ENCODE measurements at regions not wholly inside any gene's neighbourhood (a gene's known extent, or its start where the extent isn't known, plus 50 kb on each side); places are given as distances from the start of the nearest gene placed in this dataset.

DNA sequence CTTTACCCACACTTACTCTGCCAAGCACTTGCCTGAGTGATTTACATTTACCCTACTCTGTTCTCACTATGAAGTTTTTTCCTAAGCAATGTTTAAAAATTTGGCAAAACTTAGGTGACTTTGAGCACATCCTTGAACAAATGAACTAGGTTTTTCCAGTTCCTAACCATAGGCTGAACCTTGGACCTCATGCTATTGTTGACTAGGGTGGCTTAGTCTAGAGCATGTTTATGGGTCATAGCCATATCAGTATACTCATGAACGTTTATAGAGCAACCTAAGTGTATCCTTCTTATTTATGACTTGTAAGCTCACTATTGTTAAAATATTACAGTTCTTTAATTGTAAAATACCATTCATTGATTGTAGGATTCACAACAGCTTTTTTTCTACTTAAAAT is 85.0 kb upstream of the KRR1 start:
- no peak for DNase-seq (ENCODE audit: low read depth)

DNA sequence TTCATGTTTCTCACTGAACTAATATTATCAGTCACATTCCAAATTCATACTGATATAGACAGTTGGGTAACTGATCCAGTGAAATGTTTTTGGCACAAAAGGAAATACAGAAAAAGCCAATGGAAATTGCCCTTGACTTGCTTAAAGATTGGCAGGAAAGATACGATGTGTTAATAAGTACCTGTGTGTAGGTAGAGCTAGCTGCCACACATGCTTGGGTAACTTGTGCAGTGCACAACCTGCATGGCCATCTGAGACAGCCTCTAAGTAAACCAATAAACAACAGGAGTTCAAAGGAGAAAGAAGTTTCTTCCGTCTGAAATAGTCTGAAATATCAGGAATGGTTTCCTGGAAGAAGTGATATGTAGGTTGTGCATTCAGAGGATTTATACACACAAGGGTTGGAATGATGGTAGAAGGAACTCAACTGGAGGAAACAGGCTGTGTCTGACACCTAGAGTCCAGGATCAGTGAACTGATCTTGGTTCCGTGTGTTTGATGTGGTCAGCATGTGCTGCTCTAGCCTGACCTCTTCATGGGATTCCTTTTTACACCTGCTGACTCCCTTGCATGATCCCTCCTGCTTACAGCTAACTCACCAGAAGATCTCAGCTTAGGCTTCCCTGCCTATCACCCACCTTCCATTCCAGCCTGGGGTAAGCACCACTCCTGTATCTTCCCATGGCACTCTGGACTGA is 81.4 kb upstream of the KRR1 start:
- DNase-seq (ENCODE audit: low read depth) = no peak

DNA sequence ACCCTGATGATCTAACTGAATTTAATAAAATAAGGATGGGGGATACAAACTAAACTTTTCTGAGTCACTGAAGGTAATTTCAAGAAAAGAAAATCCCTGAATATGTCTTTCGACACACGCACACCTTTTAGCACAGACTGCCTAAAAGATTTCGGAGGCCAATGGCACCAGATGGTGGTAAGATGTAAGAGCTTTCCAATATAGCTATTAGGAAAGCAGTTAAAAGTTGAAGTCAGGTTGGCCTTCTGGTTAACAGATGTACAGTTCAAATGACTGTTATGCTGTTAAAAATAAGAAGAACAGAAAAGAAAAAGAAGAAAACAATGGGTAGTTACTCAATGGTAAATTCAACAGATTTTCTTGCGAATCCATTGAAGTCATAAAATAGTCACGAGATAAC is 80.7 kb upstream of the KRR1 start:
- DNase-seq (ENCODE audit: low read depth) = no peak

DNA sequence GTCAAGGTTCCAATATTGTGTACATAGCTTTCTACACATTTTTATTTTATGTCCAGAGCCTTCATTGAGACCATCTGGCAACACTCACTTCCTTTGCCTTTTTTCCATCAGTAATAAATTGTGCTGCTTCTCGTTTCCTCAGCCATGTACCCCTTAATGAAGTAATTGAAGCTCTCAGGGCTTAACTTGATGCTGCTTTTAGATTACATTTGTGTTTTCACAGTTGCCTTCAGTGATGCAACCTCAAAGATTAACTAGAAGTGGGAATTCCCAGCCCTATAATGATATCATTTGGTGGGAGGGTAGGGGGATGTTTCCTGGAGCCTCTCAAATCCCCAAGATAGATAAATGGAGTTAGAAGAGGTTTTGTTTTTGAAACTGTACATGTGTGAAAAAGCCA is 80.2 kb upstream of the KRR1 start:
- DNase-seq (ENCODE audit: low read depth) = no peak

DNA sequence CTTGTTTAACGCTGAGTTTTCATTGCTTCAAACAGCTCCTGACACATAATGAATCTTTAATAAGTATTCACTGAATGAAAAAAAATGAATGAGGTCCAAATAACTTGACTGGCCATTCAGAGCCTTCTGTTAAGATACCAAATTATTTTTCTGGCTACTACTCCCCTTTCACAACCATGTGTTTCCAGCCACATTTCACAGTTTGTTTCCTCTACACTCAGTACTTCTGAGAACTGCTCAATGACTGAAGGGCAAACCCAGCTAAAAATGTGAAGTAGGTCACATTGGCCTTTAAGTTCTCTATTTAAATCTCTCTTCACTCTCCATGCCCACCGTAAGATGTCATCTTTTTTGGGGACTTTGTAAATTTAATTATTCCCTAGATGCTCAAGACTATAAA is 78.4 kb upstream of the KRR1 start:
- DNase-seq (ENCODE audit: low read depth) = no peak

DNA sequence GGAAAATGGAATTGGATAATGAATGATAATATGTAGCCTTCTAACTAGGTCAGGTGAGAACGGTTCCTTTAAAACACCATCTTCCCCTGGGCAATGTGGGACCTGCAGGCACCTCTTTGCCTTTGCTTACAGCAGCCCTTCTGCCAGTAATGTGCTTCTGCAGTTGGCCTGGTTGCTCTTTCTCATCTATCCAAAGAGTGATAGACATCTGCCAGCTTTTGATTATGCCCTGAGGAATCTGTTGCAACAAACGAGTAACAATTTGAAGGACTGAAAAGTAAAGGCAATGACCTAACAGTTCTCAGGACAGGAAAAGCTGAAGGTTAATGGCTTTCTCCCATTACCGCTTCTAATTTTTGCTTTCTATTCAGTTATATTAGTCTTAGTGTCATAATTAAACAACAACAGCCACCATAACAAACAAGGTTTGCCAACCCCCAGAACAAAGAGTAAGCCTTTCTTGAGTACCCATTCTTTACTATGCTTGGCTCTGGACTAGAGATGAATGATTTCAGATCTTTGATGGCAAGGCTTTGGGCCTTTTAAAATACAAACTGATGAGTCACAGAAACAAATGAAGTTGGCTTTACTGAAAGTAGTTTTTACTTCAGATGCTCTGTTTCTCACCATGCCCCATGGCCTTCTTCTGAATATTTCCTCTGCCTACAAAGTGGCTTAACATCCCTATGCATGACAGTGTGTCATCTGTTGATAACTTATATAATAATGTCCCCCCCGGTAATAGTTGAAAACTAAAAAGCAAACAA is 76.1 kb upstream of the KRR1 start:
- DNase-seq (ENCODE audit: low read depth) = no peak

DNA sequence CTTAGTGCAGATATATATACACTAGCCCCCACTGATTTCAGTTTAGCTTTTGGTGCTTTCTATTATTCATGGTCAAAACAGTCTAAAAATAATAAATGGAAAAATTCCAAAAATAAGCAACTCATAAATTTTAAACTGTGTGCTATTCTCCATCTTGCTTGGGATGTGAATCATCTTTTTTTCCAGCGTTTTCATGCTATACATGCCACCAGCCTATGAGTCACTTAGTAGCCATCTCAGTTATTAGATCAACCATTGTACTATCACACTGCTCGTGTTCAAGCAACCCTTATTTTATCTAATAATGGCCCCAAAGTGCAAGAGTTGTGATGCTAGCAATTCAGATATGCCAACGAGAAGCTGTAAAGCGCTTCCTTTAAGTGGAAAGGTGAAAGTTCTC is 73.9 kb upstream of the KRR1 start:
- DNase-seq (ENCODE audit: low read depth) = peak; percentile 40

DNA sequence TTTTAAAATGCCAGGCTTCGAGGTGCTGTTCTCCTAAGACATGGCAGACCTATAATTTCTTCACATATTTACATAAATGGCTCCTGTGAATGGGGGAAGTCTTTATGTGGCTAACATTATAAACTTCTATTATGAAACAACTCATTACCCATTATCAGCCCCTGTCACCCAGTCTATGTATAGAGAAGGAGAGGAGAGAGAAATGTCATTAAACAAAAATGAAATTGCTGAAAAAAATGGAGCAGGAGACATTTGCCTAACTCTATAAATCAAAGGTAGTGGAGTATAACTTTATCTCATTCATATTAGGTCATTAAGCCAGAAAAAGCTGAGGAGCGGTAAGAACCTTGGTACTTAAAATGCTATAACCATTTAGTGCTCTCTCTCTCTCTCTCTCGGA is 71.9 kb upstream of the KRR1 start:
- DNase-seq (ENCODE audit: low read depth) = no peak

DNA sequence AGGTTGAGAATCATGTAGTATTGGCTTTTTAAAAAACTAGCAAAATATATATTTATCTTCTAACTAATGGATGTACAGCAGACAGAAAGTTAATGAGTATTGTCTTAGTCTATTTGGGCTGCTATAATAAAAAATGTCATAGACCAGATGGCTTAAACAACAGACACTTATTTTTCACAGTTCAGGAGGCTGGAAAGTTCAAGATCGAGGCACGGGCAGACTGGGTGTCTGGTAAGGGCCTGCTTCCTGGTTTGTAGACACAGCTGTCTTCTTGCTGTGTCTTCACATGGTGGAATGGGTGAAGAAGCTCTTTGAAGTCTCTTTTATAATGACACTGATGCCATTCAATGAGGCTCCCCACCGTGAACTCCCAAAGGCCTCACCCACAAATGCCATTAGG is 70.1 kb upstream of the KRR1 start:
- no peak for DNase-seq (ENCODE audit: low read depth)

DNA sequence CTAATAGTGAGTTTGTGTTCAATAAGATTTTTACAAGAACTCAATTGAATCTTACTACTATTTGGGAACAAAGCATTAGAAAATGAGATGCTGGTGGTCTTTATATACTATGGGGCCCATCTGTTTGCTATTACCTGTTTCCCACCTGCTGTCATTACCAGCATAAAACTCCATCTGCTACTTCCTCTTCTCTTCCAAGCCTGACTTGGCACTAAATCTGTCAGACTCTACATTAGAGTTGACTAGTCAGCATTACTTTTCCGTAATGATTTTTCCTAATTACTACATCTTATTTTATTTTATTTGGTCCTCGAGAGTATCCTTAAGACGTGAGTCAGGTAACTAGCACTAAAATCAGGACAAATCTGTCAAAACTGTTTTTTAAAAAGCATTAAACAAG is 68.1 kb upstream of the KRR1 start:
- DNase-seq (ENCODE audit: low read depth) = no peak

DNA sequence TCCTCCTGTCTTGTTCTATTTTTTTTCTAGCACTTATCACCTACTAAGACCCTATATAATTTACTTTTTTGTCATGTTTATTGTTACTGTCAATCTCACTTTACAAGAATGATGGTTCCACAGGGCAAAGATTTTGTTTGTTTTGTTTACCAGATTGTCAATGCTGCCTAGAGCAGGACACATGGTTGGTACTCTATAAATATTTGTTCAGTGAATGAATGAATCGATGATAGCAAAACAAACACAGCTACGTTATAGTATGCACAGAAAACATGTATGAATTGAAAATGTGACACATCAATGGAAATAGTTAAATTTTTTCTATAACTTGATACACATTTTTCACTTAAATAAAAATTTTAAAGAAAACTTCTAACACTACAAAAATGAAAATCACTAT is 67.1 kb upstream of the KRR1 start:
- DNase-seq (ENCODE audit: low read depth) = no peak

DNA sequence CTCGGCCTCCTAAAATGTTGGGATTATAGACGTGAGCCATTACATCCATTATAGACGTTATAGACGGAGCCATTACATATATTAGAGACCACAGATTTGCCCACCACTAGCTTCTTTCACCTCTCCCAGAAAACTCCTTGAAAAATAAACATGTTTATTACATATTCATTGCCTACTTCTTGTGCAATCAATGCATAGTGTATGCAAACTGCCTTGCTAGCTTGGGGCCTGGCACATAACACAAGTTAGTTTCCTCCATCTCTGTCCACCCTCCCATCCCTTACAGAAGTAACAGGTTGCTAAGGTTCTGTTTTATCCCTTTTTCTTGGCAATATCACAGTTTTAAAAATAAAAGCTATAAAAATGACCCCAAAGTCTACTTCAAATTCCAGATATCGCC is 66.4 kb upstream of the KRR1 start:
- no peak for DNase-seq (ENCODE audit: low read depth)

DNA sequence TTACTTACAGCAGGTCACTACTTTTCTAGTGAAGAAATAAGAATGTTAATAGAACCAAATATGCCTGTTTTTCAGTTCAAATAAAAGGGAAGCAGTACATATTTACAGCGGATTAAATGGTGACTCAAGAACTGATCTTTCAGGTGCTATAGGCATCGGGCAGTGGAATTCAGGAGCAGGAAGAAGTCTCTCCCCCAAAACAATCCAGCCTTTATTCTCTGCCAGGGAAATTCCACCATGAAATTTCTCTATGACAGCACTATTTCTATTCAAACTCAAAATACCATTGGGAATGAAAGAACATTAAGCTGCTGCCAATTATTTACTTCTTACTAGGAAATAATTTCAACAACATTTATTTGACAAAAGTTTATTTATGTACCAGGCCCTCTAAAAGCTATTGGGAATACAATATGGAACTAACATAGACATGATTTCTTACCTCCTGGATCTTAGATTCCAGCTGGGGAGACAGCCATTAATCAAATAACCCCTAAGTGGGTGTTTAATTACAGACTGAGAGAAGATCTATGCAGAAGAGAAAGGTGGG is 60.3 kb upstream of the KRR1 start:
- no peak for DNase-seq (ENCODE audit: low read depth)

DNA sequence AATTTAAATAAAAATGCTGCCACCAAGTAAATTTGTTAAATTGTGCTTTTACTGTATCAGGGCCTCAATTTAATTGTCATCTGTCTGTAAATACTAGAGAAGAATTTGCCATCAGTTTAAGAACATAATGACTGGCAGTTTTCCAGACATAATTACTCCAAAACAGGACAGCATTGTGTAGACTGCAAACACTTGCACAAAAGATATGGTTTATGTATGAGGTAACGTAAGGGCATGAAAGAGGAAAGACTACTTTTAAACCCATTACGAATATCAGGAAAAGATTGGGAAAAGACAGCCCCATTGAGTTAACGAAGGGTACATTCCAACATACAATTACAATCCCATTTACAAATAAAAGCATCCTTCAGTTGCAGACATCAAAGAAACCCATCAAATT is 59.8 kb upstream of the KRR1 start:
- DNase-seq (ENCODE audit: low read depth) = no peak

DNA sequence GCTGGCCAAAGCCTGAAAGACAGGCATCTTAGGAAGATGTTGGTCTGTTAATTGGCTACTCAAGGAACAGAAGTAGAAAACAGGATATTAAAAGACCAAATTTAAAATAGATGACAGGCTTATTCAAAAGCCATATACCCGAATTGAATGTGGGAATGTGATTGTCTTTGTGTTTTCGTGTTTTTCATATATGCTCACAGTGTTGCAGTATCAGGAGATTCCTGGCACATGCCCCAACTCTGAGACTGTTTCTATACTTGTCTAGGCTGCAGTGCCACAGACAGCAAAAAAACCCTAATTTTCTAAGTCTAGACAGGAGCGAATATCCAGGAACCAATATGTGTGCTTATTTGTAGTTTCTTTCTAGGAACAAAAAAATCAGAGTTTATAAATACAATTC is 57.4 kb upstream of the KRR1 start:
- no peak for DNase-seq (ENCODE audit: low read depth)

DNA sequence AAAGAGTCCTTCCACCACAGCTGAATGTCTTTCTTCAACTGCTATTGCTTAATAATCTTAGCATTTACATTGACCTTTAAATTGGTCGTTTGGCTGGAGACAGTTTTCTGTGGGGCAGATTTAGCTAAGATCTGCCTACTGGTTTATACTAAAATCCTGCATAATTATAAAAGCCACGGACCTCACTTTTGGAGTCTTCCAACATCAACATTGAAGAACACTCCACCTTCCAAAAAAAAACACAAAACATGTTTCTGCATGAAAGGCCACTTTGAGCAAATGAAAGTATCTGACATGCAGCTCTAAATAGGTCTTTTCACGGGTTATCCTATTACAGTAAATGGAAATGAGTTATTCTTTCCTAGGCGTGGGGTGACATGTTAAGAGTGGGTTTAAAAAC is 57.0 kb upstream of the KRR1 start:
- DNase-seq (ENCODE audit: low read depth) = no peak

DNA sequence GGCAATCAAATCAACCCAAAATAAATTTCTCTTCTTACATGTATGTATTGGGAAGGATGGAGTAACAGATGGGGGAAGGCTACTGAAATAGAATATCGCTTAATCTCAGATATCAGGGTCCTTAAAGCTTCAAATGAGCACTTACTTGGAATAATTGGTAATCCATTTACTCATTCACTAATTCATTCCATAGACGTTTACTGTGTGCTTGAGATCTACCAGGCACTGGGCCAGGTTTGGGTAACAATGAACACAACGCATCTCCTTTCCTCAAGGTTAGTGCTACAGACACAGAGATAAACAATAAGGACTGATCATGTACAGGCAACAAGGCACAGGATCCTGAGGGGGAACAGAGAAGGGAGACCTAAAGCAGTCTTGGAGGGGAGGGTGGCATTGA is 54.4 kb upstream of the KRR1 start:
- DNase-seq (ENCODE audit: low read depth) = no peak

DNA sequence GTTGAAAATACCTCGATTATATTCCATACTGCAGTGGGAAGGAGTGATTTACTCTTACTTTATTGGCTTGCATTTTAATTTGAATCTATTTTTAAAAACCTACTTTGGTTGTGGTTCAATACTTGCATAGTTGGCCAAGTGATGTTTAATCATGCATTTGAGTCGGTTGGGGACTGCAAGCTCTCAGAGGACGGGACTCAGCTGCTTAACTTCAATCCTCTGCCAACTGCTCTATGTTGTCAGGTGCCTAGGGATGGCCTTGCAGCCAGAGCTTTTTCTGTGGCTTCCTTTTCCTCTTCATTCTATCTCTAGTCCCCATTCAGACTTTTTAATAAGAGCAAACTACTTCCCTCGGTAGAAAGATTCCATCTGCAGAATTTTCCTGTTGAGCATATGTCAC is 53.4 kb upstream of the KRR1 start:
- no peak for DNase-seq (ENCODE audit: low read depth)

DNA sequence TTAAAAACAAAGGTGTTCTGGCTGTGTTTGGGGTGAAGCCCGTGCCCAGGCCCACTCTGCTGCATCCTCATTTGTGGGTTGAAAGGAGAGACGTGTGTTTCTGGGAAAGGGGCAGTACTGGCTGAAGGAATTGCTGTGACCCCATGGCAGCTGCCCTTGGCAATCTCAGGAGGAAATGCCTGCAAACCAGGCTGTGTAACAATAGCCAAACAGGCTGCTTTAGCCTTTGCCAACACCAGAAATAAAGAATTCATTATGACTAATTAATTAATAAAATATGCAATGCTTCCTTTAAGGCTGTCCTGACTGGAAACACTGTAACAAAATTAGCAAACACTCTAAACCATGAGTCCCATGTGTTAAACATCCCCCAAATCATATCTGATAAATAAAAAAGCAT is 53.0 kb upstream of the KRR1 start:
- DNase-seq (ENCODE audit: low read depth) = no peak

DNA sequence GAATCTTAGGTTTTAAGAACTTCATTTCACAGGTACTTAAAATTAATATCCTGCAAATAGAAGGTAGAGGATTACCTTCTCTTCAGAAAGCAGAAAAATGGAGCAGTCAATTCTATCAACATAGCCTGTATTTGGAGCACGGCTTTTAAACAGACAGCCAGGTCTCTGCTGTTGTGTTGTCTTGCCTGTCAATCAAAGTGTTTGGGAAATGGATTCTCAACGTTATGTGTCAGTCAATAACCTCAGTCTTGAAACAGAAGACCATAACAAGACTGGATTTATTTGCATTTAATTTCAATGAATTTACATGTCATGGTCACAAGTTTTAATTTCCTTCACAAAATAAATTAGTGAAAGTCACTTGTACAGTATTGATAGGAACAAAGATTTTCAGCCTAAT is 51.9 kb upstream of the KRR1 start:
- DNase-seq (ENCODE audit: low read depth) = no peak

DNA sequence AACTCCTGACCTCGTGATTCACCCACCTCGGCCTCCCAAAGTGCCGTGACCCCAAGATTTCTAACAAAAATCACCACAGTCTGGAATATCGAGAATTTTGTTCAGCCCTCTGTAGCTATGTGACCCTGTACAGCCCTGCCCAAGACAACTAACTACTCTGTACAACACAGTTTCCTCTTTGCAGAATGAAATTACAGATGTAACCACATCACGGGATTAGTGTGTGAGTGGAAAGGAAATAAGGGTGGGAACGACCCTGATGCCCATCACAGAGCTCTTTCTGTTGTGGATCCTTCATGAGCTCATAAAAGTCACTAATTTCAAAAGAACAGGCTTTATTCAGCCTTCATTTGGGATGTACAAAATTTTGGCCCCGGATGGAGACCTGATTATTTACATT is 50.5 kb upstream of the KRR1 start:
- DNase-seq (ENCODE audit: low read depth) = no peak

Data from GM04504 (cell line).